Endothelial cell of umbilical vein (primary cell): ENCODE measurements at regions not wholly inside any gene's neighbourhood (a gene's known extent, or its start where the extent isn't known, plus 50 kb on each side); places are given as distances from the start of the nearest gene placed in this dataset.

Source experiments
- BruUV-seq: library from RNA; stranded (reverse); fragments of 400-500 nt; replicated peaks from 2 replicates; lab custom pipeline; 2021; lab: Mats Ljungman, UMichigan
- CTCF ChIA-PET: fragments of 300-600, 350-600 bp; sonication (Branson Sonifier 250); formaldehyde crosslinking; loops from one replicate; lab custom pipeline; 2021; ENCODE audit warnings: antibody characterized with exemption, inconsistent platforms; lab: Charles Lee
- POLR2A ChIA-PET: fragments of 300-600, 350-600 bp; sonication (Branson Sonifier 250); formaldehyde crosslinking; loops from one replicate; lab custom pipeline; 2021; ENCODE audit warnings: antibody characterized with exemption, inconsistent platforms; lab: Charles Lee
- DNase-seq: peaks from one replicate; pipeline ENCODE4 v3.0.0-alpha.2; 2011; ENCODE audit warnings: low read depth, low spot score
- FAIRE-seq: peaks from 2 replicates; lab custom pipeline; 2011; peaks lifted over from hg19 to GRCh38; lab: Jason Lieb, UNC
- H2AFZ ChIP-seq: 2 replicates; pipeline ENCODE4 v1.6.0; 2012; ENCODE audit warnings: low read depth, low read length, control low read depth, inconsistent platforms
- H3K27ac ChIP-seq: 2 replicates; pipeline ENCODE4 v1.5.1; 2011; ENCODE audit warnings: low read depth, mild to moderate bottlenecking, control low read depth, low read length, moderate library complexity; ENCODE audit not compliant: insufficient read depth
- H3K27me3 ChIP-seq, 2 experiments: 2 replicates each; pipeline versions ENCODE4 v1.6.0 to v1.6.1; 2011; ENCODE audit warnings: low read length in 2 of 2, mixed read lengths in 1 of 2; ENCODE audit not compliant: control insufficient read depth in 2 of 2, insufficient read depth in 2 of 2
- H3K36me3 ChIP-seq, 2 experiments: 2 replicates in 1 of 2; 3 replicates in 1 of 2; pipeline ENCODE4 v1.5.1; 2011; ENCODE audit warnings: low read length in 2 of 2, mild to moderate bottlenecking in 1 of 2, moderate library complexity in 1 of 2; ENCODE audit not compliant: control insufficient read depth in 2 of 2, insufficient read depth in 2 of 2; ENCODE audit errors: extremely low read depth in 1 of 2
- H3K4me1 ChIP-seq: 3 replicates; pipeline ENCODE4 v1.5.1; 2011; ENCODE audit warnings: mild to moderate bottlenecking, low read length; ENCODE audit not compliant: control insufficient read depth, insufficient read depth; ENCODE audit errors: extremely low read depth
- H3K4me2 ChIP-seq: 2 replicates; pipeline ENCODE4 v1.6.1; 2011; ENCODE audit warnings: low read length, control low read depth, mixed read lengths; ENCODE audit not compliant: insufficient read depth
- H3K4me3 ChIP-seq, 3 experiments: fragments of 200-600 bp in 1 of 3; sonication (generic), shearing (Covaris generic) in 1 of 3; replicated peaks in 1 of 3; 2 replicates each; pipeline ENCODE4 v1.5.1; 2011 to 2016; ENCODE audit warnings: control low read depth in 3 of 3, low read length in 3 of 3, mild to moderate bottlenecking in 2 of 3, inconsistent platforms in 1 of 3, low read depth in 1 of 3, moderate library complexity in 1 of 3; ENCODE audit not compliant: insufficient read depth in 1 of 3
- H3K79me2 ChIP-seq: 2 replicates; pipeline ENCODE4 v1.6.0; 2012; ENCODE audit warnings: low read length, inconsistent platforms; ENCODE audit not compliant: control insufficient read depth, insufficient read depth
- H3K9ac ChIP-seq: replicated peaks from 2 replicates; pipeline ENCODE3; 2011; ENCODE audit warnings: low read length, control low read depth; ENCODE audit not compliant: insufficient read depth; ENCODE audit errors: extremely low read depth
- H3K9me1 ChIP-seq: replicated peaks from 3 replicates; pipeline ENCODE4 v1.6.0; 2011; ENCODE audit warnings: mild to moderate bottlenecking, low read length; ENCODE audit not compliant: control insufficient read depth, insufficient read depth; ENCODE audit errors: extremely low read depth
- H3K9me3 ChIP-seq: replicated peaks from 2 replicates; pipeline ENCODE4 v1.5.1; 2012; ENCODE audit warnings: low read length, inconsistent platforms; ENCODE audit not compliant: control insufficient read depth, insufficient read depth
- H4K20me1 ChIP-seq: replicated peaks from 2 replicates; pipeline ENCODE3; 2011; ENCODE audit warnings: mild to moderate bottlenecking, low read length; ENCODE audit not compliant: control insufficient read depth, insufficient read depth; ENCODE audit errors: extremely low read depth
- EZH2 ChIP-seq: IDR thresholded peaks from 2 replicates; pipeline ENCODE4 v1.6.1; 2012; ENCODE audit warnings: borderline replicate concordance, low read depth, mild to moderate bottlenecking, moderate library complexity, low read length, inconsistent platforms; ENCODE audit not compliant: severe bottlenecking
- FOS ChIP-seq: IDR thresholded peaks from 2 replicates; pipeline ENCODE4 v1.6.1; 2011; ENCODE audit warnings: mild to moderate bottlenecking, low read length, moderate library complexity, borderline replicate concordance; ENCODE audit not compliant: insufficient read depth
- GATA2 ChIP-seq: IDR thresholded peaks from 2 replicates; pipeline ENCODE4 v1.7.0; 2011; ENCODE audit warnings: low read depth, mild to moderate bottlenecking, moderate library complexity, mixed read lengths, low read length; ENCODE audit not compliant: insufficient read length, insufficient read depth
- JUN ChIP-seq: IDR thresholded peaks from 2 replicates; pipeline ENCODE4 v1.6.1; 2011; ENCODE audit warnings: borderline replicate concordance, low read depth; ENCODE audit not compliant: insufficient read length, insufficient read depth
- MYC ChIP-seq: IDR thresholded peaks from one replicate; pipeline ENCODE4 v1.6.1; 2011; ENCODE audit warnings: mild to moderate bottlenecking, low read depth, low read length
- POLR2A ChIP-seq: IDR thresholded peaks from 2 replicates; pipeline ENCODE4 v1.6.1; 2012; ENCODE audit warnings: low read depth, mild to moderate bottlenecking, control low read depth, low read length
- POLR2AphosphoS5 ChIP-seq: IDR thresholded peaks from 2 replicates; pipeline ENCODE4 v1.6.1; 2012; ENCODE audit warnings: low read depth, mild to moderate bottlenecking, control low read depth, low read length, moderate library complexity; ENCODE audit not compliant: insufficient read depth
- dilution Hi-C: fragments of 300-500 bp; cut with MboI; formaldehyde crosslinking; loops from one replicate; pipeline ENCODE4 v1.15.0; 2019; ENCODE audit warnings: low sequenced_read_pairs; ENCODE audit not compliant: extremely low pct_ligation_motif_present
- intact Hi-C: fragments of 100-400 bp; cut with micrococcal nuclease; formaldehyde crosslinking; loops from one replicate; pipeline ENCODE4 v1.10.0; 2022
- TF ChIP-seq, protein P1 (sequence below): IDR thresholded peaks from 2 replicates; pipeline ENCODE4 v1.6.1; 2011; ENCODE audit not compliant: insufficient read depth, insufficient read length
- TF ChIP-seq, protein P2 (sequence below), 2 donors: IDR thresholded peaks; 1 replicate in 1 of 2; 2 replicates in 1 of 2; pipeline ENCODE4 v1.5.1; 2011; ENCODE audit warnings: low read length in 2 of 2, mild to moderate bottlenecking in 2 of 2, moderate library complexity in 2 of 2, control low read depth in 1 of 2, inconsistent platforms in 1 of 2, low read depth in 1 of 2; ENCODE audit not compliant: insufficient read depth in 1 of 2; ENCODE audit errors: extremely low read depth in 1 of 2

DNA sequence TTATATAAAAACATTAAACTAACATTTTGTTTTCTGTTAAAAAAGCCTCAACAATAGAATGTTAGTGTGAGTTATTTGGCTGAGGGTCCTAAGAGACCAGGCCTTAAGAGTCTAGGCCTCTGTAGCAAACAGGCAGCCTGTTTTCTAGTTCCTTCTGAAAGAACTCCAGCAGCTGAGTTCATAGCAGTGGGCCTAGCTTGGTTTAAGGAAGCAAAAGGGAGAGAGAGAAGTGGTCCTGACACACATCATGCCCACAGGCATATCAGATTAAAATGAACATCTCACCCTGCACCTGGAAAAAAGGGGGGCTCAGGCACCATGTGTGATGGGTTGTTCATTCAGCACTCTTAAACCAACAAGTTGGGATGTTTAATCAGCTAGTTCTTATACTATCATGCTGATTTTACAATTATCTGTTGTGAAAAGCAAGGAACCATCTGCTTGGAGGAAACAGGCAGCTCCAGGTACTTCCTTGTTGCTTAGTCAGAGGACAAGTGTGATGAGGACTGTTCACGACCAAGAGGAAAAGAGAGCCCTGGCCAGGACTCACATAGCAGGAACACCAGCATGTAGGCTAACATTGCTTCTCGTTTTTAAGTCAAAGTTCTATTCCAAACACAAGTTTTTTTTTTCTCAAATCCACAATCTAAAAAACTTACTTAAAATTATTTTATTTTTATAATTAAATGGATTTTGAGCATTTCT, 81.3 kb upstream of the FRY start:
- Histone ChIP-seq H2AFZ (no peak overlapping the region), H3K27ac (no peak overlapping the region), H3K9me1 (no peaks in the 10 kb centered on the region), H3K9me3 (no peaks in the 10 kb centered on the region), H4K20me1 (no peaks in the 10 kb centered on the region), H3K4me2 (no peak overlapping the region), H3K79me2 (no peaks in the 10 kb centered on the region), H3K4me3 (no peak overlapping the region), H3K36me3 (no peaks in the 10 kb centered on the region), H3K4me1 (no peaks in the 10 kb centered on the region), H3K27me3 (no peaks in the 10 kb centered on the region), H3K9ac (no peak overlapping the region)
- POLR2A ChIA-PET: no interaction called here
- BruUV-seq: no TSS peak
- intact Hi-C loops: no loop called here
- TF ChIP-seq JUN (no peak), FOS (no peak), POLR2A (no peak), GATA2 (no peak), POLR2AphosphoS5 (no peak), MYC (no peak), EZH2 (no peak)
- TF ChIP-seq, protein P1, sequence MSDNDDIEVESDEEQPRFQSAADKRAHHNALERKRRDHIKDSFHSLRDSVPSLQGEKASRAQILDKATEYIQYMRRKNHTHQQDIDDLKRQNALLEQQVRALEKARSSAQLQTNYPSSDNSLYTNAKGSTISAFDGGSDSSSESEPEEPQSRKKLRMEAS: no peak
- TF ChIP-seq, protein P2, sequence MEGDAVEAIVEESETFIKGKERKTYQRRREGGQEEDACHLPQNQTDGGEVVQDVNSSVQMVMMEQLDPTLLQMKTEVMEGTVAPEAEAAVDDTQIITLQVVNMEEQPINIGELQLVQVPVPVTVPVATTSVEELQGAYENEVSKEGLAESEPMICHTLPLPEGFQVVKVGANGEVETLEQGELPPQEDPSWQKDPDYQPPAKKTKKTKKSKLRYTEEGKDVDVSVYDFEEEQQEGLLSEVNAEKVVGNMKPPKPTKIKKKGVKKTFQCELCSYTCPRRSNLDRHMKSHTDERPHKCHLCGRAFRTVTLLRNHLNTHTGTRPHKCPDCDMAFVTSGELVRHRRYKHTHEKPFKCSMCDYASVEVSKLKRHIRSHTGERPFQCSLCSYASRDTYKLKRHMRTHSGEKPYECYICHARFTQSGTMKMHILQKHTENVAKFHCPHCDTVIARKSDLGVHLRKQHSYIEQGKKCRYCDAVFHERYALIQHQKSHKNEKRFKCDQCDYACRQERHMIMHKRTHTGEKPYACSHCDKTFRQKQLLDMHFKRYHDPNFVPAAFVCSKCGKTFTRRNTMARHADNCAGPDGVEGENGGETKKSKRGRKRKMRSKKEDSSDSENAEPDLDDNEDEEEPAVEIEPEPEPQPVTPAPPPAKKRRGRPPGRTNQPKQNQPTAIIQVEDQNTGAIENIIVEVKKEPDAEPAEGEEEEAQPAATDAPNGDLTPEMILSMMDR (IDR thresholded peaks at IDR 0.05; ENCODE audit: extremely low read depth in 1 of 2, insufficient read depth in 1 of 2, low read depth in 1 of 2, low read length in 2 of 2): no peak
- DNase-seq: no peak
- no peak for FAIRE-seq
- dilution Hi-C loops: no loop called here
- CTCF ChIA-PET: no interaction called here
